ENCODE measurements at regions not wholly inside any gene's neighbourhood (a gene's known extent, or its start where the extent isn't known, plus 50 kb on each side); places are given as distances from the start of the nearest gene placed in this dataset.
"Not testable (repeated sequence)": the region's sequence is repeated elsewhere in the genome, so short reads cannot be mapped to it uniquely, and the experiment has no call there.

DNA sequence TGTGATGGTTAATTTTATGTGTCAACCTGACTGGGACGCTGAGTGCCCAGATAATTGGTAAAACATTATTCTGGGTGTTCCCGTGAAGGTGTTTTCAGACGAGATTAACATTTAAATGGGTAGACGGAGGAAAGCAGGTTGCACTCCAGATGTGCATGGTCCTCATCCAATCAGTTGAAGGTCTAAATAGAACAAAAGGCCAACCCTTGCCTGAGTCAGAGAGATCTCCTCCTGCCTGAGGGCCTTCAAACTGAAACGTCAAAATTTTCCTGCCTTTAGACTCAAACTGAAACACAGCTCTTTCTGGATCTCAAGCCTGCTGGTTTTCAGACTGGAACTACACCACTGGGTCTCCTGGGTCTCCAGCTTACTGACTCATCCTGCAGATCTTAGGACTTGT lies 73.5 kb downstream of the NPIPA8 start:
- H3K4me1 Mint-ChIP-seq; H3K36me3 Mint-ChIP-seq (ENCODE audit: low read depth); H3K4me3 Mint-ChIP-seq; H3K27ac Mint-ChIP-seq; POLR2A ChIA-PET; ATAC-seq (ENCODE audit: low read depth); H3K27me3 Mint-ChIP-seq; CTCF ChIA-PET; H3K9me3 Mint-ChIP-seq; DNase-seq; intact Hi-C loops (cut with micrococcal nuclease): not testable (repeated sequence)

DNA sequence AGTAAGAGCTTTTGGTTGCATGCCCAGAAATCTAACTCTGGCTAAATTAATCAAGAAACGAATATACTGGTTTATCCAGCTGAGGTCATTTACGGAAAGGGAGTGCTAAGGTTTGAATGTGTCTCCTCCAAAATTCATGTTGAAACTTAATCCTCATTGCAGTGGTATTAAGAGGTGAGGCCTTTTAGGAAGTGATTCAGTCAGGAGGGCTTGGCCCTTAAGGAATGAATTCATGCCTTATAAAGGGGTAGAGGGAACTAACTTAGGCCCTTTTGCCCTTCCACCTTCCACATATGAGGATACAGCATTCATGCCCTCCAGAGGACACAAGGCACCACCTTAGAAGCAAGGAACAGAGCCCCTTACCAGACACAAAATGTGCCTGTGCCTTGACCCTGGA lies 74.7 kb downstream of the NPIPA8 start:
- intact Hi-C loops (cut with micrococcal nuclease); H3K27ac Mint-ChIP-seq; H3K36me3 Mint-ChIP-seq (ENCODE audit: low read depth); ATAC-seq (ENCODE audit: low read depth); H3K4me3 Mint-ChIP-seq; H3K4me1 Mint-ChIP-seq; H3K9me3 Mint-ChIP-seq; H3K27me3 Mint-ChIP-seq; CTCF ChIA-PET; POLR2A ChIA-PET; DNase-seq: not testable (repeated sequence)

DNA sequence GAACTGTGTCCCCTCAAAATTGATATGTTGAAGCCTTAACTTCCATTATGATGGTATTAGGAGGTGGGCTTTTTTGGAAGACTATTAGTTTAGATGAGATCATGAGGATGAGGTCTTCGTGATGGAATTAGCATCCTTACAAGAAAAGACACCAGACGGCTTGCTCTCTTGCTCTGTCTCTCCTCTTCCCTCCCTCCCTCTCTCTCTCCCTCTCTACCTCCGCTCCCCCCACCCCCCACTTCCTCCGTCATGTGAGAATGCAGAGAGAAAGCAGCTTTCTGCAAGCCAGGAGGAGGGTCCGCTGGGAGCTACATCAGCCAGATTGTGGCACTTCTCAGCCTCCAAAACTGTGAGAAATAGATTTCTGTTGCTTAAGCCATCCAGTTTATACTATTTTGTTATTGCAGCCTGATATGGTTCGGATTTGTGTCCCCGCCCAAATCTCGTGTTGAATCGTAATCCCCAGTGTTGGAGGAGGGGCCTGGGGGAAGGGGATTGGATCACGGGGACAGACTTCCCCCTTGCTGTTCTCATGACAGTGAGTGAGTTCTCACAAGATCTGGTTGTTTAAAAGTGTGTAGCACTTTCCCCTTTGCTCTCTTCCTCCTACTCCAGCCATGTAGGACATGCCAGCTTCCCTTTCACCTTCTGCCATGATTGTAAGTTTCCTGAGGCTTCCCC lies 76.9 kb downstream of the NPIPA8 start:
- POLR2A ChIA-PET: not testable (repeated sequence)

DNA sequence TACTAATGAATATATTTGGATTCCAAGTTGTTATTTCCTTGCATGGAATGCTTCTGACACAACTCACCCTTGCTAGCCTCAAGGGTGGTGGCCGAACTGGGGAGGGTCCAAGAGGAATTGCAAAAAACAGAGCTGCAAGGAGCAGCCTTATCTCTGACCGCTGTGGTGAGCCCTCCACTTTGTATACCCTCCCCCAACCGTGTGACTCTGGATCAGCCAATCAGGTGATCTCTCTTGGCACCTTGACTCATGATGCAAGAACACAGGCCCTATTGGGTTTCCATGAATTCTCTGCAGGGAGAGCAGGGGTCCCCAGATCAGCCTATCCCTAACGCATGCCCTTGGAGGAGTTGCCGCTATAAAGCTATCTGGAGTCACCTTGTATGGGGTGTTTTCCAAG lies 83.6 kb downstream of the NPIPA8 start:
- H3K4me3 Mint-ChIP-seq; ATAC-seq (ENCODE audit: low read depth); DNase-seq; H3K27ac Mint-ChIP-seq; POLR2A ChIA-PET; H3K36me3 Mint-ChIP-seq (ENCODE audit: low read depth); H3K9me3 Mint-ChIP-seq; CTCF ChIA-PET; H3K4me1 Mint-ChIP-seq; H3K27me3 Mint-ChIP-seq; intact Hi-C loops (cut with micrococcal nuclease): not testable (repeated sequence)

More for the DNA sequence above, 76.9 kb downstream of the NPIPA8 start:
- H3K27ac Mint-ChIP-seq; H3K4me3 Mint-ChIP-seq; H3K36me3 Mint-ChIP-seq (ENCODE audit: low read depth); H3K27me3 Mint-ChIP-seq; H3K9me3 Mint-ChIP-seq; ATAC-seq (ENCODE audit: low read depth); DNase-seq; CTCF ChIA-PET; H3K4me1 Mint-ChIP-seq; intact Hi-C loops (cut with micrococcal nuclease): not testable (repeated sequence)

DNA sequence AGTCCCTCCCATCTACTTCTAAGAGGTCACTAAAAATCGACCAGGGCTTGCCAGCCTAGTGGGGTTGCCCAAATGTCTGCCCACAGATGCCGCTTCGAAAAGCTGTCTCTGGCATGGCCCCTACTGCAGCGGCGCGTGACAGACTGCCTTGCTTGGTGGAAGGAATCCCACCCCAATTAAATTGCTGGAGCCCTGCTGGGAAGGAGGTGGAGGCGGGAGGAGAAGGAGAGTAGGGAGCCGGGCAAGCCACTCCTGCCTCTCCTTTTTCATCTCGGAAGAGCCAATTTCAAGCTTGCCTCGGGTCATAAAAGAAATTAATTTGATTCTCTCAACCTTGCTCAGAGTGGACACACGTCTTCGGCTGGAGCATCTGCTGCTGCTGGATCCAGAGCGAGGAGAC lies 106.0 kb downstream of the NPIPA8 start:
- POLR2A ChIA-PET; ATAC-seq (ENCODE audit: low read depth); H3K9me3 Mint-ChIP-seq; CTCF ChIA-PET; H3K4me3 Mint-ChIP-seq; intact Hi-C loops (cut with micrococcal nuclease); H3K4me1 Mint-ChIP-seq; DNase-seq; H3K27me3 Mint-ChIP-seq; H3K27ac Mint-ChIP-seq; H3K36me3 Mint-ChIP-seq (ENCODE audit: low read depth): not testable (repeated sequence)

DNA sequence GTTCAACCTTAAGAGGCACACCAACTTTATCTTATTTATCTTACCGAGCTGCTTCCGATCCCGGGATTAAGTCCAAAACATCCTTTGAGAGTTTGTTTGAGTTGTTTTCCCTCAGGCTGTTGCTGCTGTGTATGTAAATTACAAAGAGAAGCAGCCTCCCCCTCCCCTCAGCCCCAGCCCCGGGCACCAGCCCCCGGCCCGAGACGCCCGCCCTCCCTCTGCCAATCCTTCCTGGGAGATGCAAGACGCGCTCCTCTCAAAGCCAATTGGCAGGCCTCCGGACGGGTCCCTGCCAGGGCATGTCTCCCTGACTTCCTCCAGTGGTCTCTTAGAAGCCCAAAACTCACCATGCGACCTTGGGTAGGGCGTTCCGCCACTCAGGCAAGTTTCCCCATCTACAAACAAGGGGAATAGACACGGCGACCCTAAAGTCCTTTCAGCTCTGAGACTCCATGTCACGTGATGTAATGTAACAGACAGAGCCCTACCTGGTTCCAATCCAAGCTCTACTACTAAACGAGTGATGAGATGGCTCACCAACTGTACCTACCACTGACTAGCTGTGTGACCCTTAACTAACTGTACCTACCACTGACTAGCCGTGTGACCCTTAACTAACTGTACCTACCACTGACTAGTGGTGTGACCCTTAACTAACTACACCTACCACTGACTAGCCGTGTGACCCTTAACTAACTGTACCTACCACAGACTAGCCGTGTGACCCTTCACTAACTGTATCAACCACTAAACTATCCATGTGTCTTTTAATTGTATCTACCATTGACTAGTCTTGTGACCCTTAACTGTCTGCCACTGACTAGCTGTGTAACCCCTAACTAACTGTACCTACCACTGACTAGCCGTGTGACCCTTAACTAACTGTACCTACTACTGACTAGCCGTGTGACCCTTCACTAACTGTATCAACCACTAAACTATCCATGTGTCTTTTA lies 114.2 kb downstream of the NPIPA8 start:
- H3K27me3 Mint-ChIP-seq; H3K4me3 Mint-ChIP-seq; H3K27ac Mint-ChIP-seq; H3K9me3 Mint-ChIP-seq; ATAC-seq (ENCODE audit: low read depth); DNase-seq; H3K36me3 Mint-ChIP-seq (ENCODE audit: low read depth); POLR2A ChIA-PET; H3K4me1 Mint-ChIP-seq; CTCF ChIA-PET; intact Hi-C loops (cut with micrococcal nuclease): not testable (repeated sequence)

DNA sequence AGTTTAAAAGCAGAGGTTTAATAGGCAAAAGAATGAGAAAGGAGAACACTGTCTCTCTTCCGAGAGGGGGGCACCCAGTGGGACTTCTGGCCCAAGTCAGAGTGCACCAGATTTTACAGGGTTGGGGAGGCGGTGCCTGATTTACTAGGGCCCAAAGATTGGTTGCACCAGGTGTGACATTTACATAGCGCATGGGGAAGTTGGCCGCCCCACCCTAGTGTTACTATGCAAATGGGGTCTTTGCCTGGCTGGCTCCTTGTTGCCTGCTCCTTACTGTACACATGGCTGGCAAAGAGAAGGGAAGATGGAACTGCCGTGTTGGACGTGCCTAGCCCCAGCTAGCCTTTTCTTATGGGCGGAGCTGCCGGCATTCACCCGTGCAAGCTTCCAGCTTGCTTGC lies 118.8 kb downstream of the NPIPA8 start:
- intact Hi-C loops (cut with micrococcal nuclease); H3K9me3 Mint-ChIP-seq; H3K27ac Mint-ChIP-seq; H3K27me3 Mint-ChIP-seq; H3K4me3 Mint-ChIP-seq; CTCF ChIA-PET; H3K4me1 Mint-ChIP-seq; DNase-seq; POLR2A ChIA-PET; H3K36me3 Mint-ChIP-seq (ENCODE audit: low read depth): not testable (repeated sequence)
- peak; percentile 31 for ATAC-seq (ENCODE audit: low read depth)

DNA sequence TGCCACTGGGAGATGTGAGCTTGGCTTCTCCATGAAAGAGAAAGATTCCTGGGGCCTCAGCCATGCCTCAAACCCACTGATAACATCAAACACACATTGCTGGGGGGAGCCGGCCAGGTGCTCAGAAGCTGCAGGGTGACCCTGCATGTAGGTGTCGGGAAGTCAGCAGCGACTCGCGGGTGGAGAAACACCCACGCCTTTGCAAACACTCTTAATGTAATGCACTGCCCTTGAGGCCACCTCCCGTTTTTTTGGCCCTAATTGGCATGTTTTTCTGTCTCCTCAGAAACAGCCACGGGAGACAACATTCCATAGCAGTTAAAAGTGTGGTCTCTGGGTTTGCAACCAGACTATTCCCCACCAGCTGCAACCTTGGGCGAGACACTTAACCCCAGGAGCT lies 119.7 kb downstream of the NPIPA8 start:
- H3K4me1 Mint-ChIP-seq; H3K27me3 Mint-ChIP-seq; H3K27ac Mint-ChIP-seq; ATAC-seq (ENCODE audit: low read depth); CTCF ChIA-PET; DNase-seq; H3K36me3 Mint-ChIP-seq (ENCODE audit: low read depth); H3K4me3 Mint-ChIP-seq; POLR2A ChIA-PET; intact Hi-C loops (cut with micrococcal nuclease); H3K9me3 Mint-ChIP-seq: not testable (repeated sequence)

DNA sequence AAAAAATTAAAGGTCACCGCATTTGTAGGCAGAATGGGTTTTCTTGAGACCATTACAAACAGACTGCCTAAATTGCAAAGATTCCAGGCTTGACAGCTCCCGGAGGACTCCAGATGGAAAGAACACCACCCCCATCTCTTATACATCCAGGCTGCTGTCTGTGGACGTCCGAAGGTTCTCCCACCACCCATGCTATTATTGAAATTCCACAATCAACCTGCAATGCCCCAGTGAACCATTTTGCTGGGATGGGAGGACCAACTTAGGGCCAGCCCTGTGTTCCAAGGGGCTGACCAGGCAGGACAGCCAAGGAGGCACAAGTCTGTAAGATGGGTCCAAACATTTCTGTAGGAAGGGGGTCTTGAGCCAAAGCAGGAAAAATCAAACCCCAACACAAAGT lies 122.7 kb downstream of the NPIPA8 start:
- ATAC-seq (ENCODE audit: low read depth); H3K4me1 Mint-ChIP-seq; CTCF ChIA-PET; H3K36me3 Mint-ChIP-seq (ENCODE audit: low read depth); DNase-seq; H3K9me3 Mint-ChIP-seq; intact Hi-C loops (cut with micrococcal nuclease); H3K27ac Mint-ChIP-seq; POLR2A ChIA-PET; H3K4me3 Mint-ChIP-seq; H3K27me3 Mint-ChIP-seq: not testable (repeated sequence)

DNA sequence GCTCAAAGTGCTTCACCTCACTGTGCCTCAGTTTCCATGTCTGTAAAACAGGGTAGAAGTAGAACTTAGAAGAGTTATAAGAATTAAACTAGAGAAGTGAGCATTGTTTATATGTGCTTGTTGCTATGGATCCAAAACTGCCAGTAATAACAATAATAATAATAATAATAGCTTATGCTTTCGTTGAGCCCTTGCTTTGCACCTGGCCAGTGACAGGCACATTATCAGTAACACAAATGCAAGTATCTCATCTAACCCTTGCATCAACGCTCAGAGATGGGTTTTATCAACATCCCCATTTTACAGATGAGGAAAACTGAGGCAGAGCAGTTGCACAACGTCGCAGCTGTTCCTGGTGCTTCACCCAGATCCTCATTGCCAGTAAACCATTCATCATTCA lies 125.0 kb downstream of the NPIPA8 start:
- CTCF ChIA-PET; DNase-seq; ATAC-seq (ENCODE audit: low read depth); H3K27me3 Mint-ChIP-seq; intact Hi-C loops (cut with micrococcal nuclease); H3K27ac Mint-ChIP-seq; H3K9me3 Mint-ChIP-seq; H3K36me3 Mint-ChIP-seq (ENCODE audit: low read depth); POLR2A ChIA-PET; H3K4me3 Mint-ChIP-seq; H3K4me1 Mint-ChIP-seq: not testable (repeated sequence)

DNA sequence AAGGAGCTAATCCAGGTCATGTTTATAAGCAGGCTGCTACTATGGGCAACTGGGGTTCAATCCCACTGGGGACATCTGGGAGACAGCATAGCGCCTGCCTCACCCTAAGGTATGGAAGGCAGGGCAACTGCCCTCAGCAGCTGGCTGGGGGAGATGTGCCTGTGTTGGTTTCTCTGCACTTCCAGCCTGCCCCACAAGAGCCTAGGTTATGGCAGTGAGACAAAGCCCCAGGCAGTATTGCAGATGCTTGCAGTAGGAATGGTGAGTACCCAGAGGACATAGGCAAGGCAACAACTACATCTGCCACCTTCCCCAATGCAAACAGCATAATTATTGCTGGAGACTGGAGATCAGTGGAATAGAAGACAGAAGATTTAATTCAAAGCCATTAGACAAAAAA lies 131.8 kb downstream of the NPIPA8 start:
- H3K9me3 Mint-ChIP-seq; H3K27me3 Mint-ChIP-seq; H3K36me3 Mint-ChIP-seq (ENCODE audit: low read depth); H3K4me3 Mint-ChIP-seq; H3K27ac Mint-ChIP-seq; DNase-seq; H3K4me1 Mint-ChIP-seq; POLR2A ChIA-PET; CTCF ChIA-PET; ATAC-seq (ENCODE audit: low read depth); intact Hi-C loops (cut with micrococcal nuclease): not testable (repeated sequence)

DNA sequence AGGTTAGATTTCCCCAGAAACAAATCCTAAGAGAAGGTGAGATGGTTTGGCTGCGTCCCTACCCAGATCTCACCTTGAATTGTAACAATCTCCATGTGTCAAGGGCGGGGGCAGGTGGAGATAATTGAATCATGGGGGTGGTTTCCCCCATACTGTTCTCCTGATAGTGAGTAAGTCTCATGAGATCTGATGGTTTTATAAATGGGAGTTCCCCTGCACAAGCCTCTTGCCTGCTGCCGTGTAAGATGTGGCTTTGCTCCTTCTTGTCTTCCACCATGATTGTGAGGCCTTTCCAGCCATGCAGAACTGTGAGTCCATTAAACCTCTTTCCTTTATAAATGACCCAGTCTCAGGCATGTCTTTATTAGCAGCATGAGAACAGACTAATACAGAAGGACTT lies 132.2 kb downstream of the NPIPA8 start:
- DNase-seq; intact Hi-C loops (cut with micrococcal nuclease); H3K4me1 Mint-ChIP-seq; H3K27ac Mint-ChIP-seq; H3K4me3 Mint-ChIP-seq; POLR2A ChIA-PET; CTCF ChIA-PET; H3K36me3 Mint-ChIP-seq (ENCODE audit: low read depth); H3K27me3 Mint-ChIP-seq; ATAC-seq (ENCODE audit: low read depth); H3K9me3 Mint-ChIP-seq: not testable (repeated sequence)
